GM23248 (cell line): ENCODE measurements at regions not wholly inside any gene's neighbourhood (a gene's known extent, or its start where the extent isn't known, plus 50 kb on each side); places are given as distances from the start of the nearest gene placed in this dataset.

Experiments used
- DNase-seq: peaks from one replicate; pipeline ENCODE4 v3.0.0-alpha.2; 2015
- H2AFZ ChIP-seq: fragments of 200-600 bp; sonication (generic); 2 replicates; pipeline ENCODE4 v1.6.1; 2016; ENCODE audit warnings: antibody characterized with exemption
- H3F3A ChIP-seq: fragments of 200-600 bp; sonication (generic); 2 replicates; pipeline ENCODE4 v1.6.1; 2016; ENCODE audit warnings: mild to moderate bottlenecking, antibody characterized with exemption, mixed run types; ENCODE audit not compliant: insufficient read depth
- H3K27ac ChIP-seq: fragments of 200-600 bp; sonication (generic); 2 replicates; pipeline ENCODE4 v1.5.1; 2016; ENCODE audit warnings: mild to moderate bottlenecking
- H3K27me3 ChIP-seq: fragments of 200-600 bp; sonication (generic); replicated peaks from 2 replicates; pipeline ENCODE4 v1.6.1; 2016; ENCODE audit warnings: mild to moderate bottlenecking; ENCODE audit not compliant: insufficient read depth
- H3K36me3 ChIP-seq: fragments of 200-600 bp; sonication (generic); 2 replicates; pipeline ENCODE4 v1.6.1; 2016; ENCODE audit warnings: low read depth, mild to moderate bottlenecking
- H3K4me1 ChIP-seq: fragments of 200-600 bp; sonication (generic); 2 replicates; pipeline ENCODE4 v1.6.1; 2016; ENCODE audit warnings: mild to moderate bottlenecking; ENCODE audit not compliant: insufficient read depth
- H3K4me2 ChIP-seq: fragments of 200-600 bp; sonication (generic); one replicate; pipeline ENCODE4 v1.6.1; 2016; ENCODE audit warnings: mild to moderate bottlenecking; ENCODE audit not compliant: unreplicated experiment
- H3K4me3 ChIP-seq: fragments of 200-600 bp; sonication (generic); 2 replicates; pipeline ENCODE4 v1.5.1; 2016; ENCODE audit warnings: mild to moderate bottlenecking
- H3K79me2 ChIP-seq: fragments of 200-600 bp; sonication (generic); 2 replicates; pipeline ENCODE4 v1.6.1; 2016; ENCODE audit warnings: mild to moderate bottlenecking; ENCODE audit not compliant: insufficient read depth
- H3K9ac ChIP-seq: fragments of 200-600 bp; sonication (generic); 2 replicates; pipeline ENCODE4 v1.6.1; 2016; ENCODE audit warnings: mild to moderate bottlenecking
- H3K9me2 ChIP-seq: fragments of 200-600 bp; sonication (generic); 2 replicates; pipeline ENCODE4 v1.6.1; 2016; ENCODE audit warnings: mixed run types, mild to moderate bottlenecking, moderate library complexity; ENCODE audit not compliant: insufficient read depth
- H3K9me3 ChIP-seq: fragments of 200-600 bp; sonication (generic); one replicate; pipeline ENCODE4 v1.6.1; 2017; ENCODE audit warnings: low read depth
- H4K20me1 ChIP-seq: fragments of 200-600 bp; sonication (generic); 2 replicates; pipeline ENCODE4 v1.6.0; 2016; ENCODE audit not compliant: insufficient read depth
- EZH2 ChIP-seq: fragments of 200-600 bp; sonication (generic); IDR thresholded peaks from 2 replicates; pipeline ENCODE4 v1.6.1; 2018; ENCODE audit warnings: antibody characterized with exemption, mild to moderate bottlenecking; ENCODE audit not compliant: insufficient read depth, poor library complexity, severe bottlenecking
- EZH2phosphoT487 ChIP-seq: fragments of 200-600 bp; sonication (generic); IDR thresholded peaks from 2 replicates; pipeline ENCODE4 v1.6.1; 2018; ENCODE audit warnings: antibody characterized with exemption, moderate library complexity, mild to moderate bottlenecking, low read depth; ENCODE audit not compliant: insufficient read depth
- WGBS, 2 experiments: methylation state at CpG; one replicate each; pipeline ENCODE4 v1.1.6; 2015 to 2017; ENCODE audit warnings: low lambda C conversion rate in 2 of 2, low coverage in 1 of 2; ENCODE audit errors: missing lambda C conversion rate in 2 of 2; 5-methylcytosine and 5-hydroxymethylcytosine counted together
- in situ Hi-C: fragments of 300-500 bp; cut with MboI; formaldehyde crosslinking; loops from 2 replicates; pipeline ENCODE4 v1.15.0; 2020

DNA sequence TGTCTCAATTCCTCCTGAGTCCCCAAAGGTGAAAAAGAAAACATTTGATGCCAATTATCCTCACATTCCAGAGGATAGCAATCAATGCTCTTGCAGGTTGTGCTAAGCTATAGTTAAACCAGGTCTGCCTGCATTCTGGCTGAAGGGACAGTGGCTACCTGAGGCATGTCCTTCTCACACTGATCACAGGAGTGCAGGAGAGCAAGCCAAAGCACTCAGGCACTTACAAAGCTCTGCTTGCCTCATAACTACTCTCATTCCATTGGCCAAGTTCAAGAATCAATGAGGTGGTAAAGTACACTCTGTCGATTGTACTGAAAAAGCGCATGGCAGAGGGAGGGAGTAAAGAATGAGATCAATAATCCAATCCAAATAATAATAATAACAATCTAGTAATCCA is 342.0 kb upstream of the PPP2R3A start:
- H3F3A ChIP-seq, result no peaks in the 10 kb centered on the region
- H3K27me3 ChIP-seq, result peaks cover 18% of the 10 kb centered on the region
- no peaks in the 10 kb centered on the region for H3K4me1 ChIP-seq
- no peaks in the 10 kb centered on the region for H4K20me1 ChIP-seq
- H3K9ac ChIP-seq, result no peak overlapping the region
- no peaks in the 10 kb centered on the region for H3K9me3 ChIP-seq
- no peak overlapping the region for H2AFZ ChIP-seq
- no peak overlapping the region for H3K27ac ChIP-seq
- no peak overlapping the region for H3K4me2 ChIP-seq
- no peak for DNase-seq
- H3K4me3 ChIP-seq, result no peak overlapping the region
- no peak for TF ChIP-seq EZH2
- TF ChIP-seq EZH2phosphoT487, result no peak
- in situ Hi-C loops, result no loop called here
- no peaks in the 10 kb centered on the region for H3K9me2 ChIP-seq
- H3K36me3 ChIP-seq, result no peaks in the 10 kb centered on the region
- no peaks in the 10 kb centered on the region for H3K79me2 ChIP-seq
- WGBS, 2 experiments, result 45 to 50% methylated on average over 2 of the region's 2 CpGs

DNA sequence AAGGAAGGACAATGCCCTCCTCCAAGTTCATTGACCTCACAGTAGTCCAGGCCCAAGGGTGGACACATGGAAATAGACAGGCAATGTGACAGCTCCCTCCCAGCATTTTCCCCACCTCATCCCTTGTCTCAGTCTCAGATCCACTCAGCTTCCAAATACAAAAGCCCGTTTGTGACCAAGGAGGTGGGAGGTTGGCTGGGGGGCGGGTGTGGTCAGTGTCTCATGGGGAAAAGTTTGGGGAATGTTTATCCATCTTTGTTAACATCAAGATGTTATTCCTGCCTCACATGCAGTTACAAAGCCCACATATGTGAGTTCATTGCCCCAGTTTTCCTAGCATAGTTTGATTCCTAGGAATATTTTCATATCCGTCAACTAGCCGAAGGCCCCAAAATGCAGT is 338.5 kb upstream of the PPP2R3A start:
- in situ Hi-C loops, result no loop called here
- Histone ChIP-seq H3K4me3 (no peak overlapping the region), H3K9me2 (no peaks in the 10 kb centered on the region), H3K9me3 (no peaks in the 10 kb centered on the region), H3F3A (no peaks in the 10 kb centered on the region), H3K79me2 (no peaks in the 10 kb centered on the region), H2AFZ (no peak overlapping the region), H3K9ac (no peak overlapping the region), H3K36me3 (no peaks in the 10 kb centered on the region), H3K27me3 (peaks cover 24% of the 10 kb centered on the region), H3K27ac (no peak overlapping the region), H4K20me1 (no peaks in the 10 kb centered on the region), H3K4me2 (no peak overlapping the region), H3K4me1 (no peaks in the 10 kb centered on the region)
- WGBS, 2 experiments, result 18 to 20% methylated on average over 4 of the region's 4 CpGs
- TF ChIP-seq EZH2 (no peak), EZH2phosphoT487 (no peak)
- DNase-seq, result no peak

DNA sequence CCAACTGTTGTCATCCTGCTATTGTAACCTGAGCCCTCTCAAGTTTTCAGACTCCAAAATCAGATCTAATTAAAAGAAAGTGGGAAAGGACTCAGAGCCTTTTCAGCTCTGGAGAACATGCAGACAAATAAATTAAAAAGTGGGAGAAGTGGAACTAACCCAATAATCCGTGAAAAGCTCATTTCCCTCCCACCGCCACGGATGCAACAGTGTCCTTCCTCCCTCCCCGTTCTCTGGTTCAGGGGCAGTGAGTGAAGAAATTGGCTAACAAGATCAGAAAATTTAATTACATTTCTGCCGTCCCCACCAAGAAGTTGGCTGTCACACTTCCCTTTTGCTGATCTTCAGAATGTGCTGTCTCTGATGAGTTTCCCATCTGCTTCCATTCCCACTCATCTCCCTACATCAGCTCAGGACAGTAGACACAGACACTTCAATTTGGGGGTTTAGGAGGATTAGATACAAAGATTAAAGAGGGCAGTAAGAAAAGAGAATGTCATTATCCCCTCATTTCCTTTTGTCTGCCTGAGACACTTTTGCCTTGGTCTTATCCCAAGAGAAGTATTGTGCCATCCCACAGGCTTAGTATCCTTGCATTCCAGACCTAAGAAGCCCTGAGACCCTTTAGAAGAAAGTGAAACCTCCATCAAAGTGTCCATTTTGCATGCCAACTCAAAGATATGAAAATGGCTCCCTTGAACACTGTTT is 335.7 kb upstream of the PPP2R3A start:
- H3K36me3 ChIP-seq, result no peaks in the 10 kb centered on the region
- H4K20me1 ChIP-seq, result no peaks in the 10 kb centered on the region
- in situ Hi-C loops, result no loop called here
- H3K4me2 ChIP-seq, result no peak overlapping the region
- no peak overlapping the region for H2AFZ ChIP-seq
- H3K4me3 ChIP-seq, result no peak overlapping the region
- no peaks in the 10 kb centered on the region for H3K9me3 ChIP-seq
- no peaks in the 10 kb centered on the region for H3K9me2 ChIP-seq
- H3K27me3 ChIP-seq, result peaks cover 24% of the 10 kb centered on the region
- H3K27ac ChIP-seq, result no peak overlapping the region
- WGBS, 2 experiments, result 2 to 3% methylated on average over 5 of the region's 5 CpGs
- no peak for DNase-seq
- no peaks in the 10 kb centered on the region for H3K4me1 ChIP-seq
- no peaks in the 10 kb centered on the region for H3K79me2 ChIP-seq
- no peak overlapping the region for H3K9ac ChIP-seq
- no peaks in the 10 kb centered on the region for H3F3A ChIP-seq
- TF ChIP-seq EZH2 (no peak), EZH2phosphoT487 (no peak)

DNA sequence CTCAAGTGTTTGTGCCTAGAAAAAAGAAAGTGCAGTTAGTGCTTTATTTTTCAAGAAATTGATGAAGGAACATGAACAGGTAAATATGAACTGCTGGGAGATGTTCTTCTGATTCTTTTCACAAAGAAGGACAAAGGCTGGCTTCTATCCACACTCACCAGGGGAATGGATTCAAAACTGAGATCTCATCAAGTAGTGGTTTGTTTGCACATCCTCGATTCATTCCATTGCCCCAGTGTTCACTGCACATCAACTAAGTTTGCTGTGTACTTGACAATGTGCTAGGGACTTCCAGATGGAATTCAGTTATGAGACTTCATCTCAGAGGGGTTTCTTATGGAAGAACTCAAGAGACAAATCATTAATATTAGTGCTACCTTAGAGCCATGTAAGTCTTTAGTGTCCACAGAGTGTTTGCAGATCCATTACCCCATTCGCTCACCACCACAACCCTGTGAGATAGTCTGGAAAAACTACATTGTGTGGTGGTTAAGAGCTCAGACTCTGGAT is 332.9 kb upstream of the PPP2R3A start:
- no peaks in the 10 kb centered on the region for H3K9me3 ChIP-seq
- in situ Hi-C loops, result no loop called here

More for the DNA sequence above, 332.9 kb upstream of the PPP2R3A start:
- no peak overlapping the region for H3K9ac ChIP-seq
- H3K4me1 ChIP-seq, result no peaks in the 10 kb centered on the region
- H3K79me2 ChIP-seq, result no peaks in the 10 kb centered on the region
- no peaks in the 10 kb centered on the region for H3F3A ChIP-seq
- no peak overlapping the region for H2AFZ ChIP-seq
- H3K27ac ChIP-seq, result no peak overlapping the region
- DNase-seq, result no peak
- 32 to 44% methylated on average over 2 of the region's 2 CpGs for WGBS, 2 experiments
- H3K4me3 ChIP-seq, result no peak overlapping the region
- TF ChIP-seq EZH2phosphoT487, result no peak
- no peak for TF ChIP-seq EZH2
- no peaks in the 10 kb centered on the region for H3K36me3 ChIP-seq
- H4K20me1 ChIP-seq, result no peaks in the 10 kb centered on the region
- no peak overlapping the region for H3K4me2 ChIP-seq
- H3K9me2 ChIP-seq, result no peaks in the 10 kb centered on the region
- peaks cover 14% of the 10 kb centered on the region; the same call in 1 of the 2 replicates for H3K27me3 ChIP-seq
